NCI-H128 (cell line): ENCODE measurements at regions not wholly inside any gene's neighbourhood (a gene's known extent, or its start where the extent isn't known, plus 50 kb on each side); places are given as distances from the start of the nearest gene placed in this dataset.

Experiments
- DNase-seq: peaks from one replicate; lab custom pipeline; 2025; ENCODE audit not compliant: unreplicated experiment; lab: John Stamatoyannopoulos, UW

- DNase-seq, result no peak
Measured at GRCh38 chr5:136699651-136700050, 334.3 kb upstream of the TRPC7 start.

GRCh38 chr5:136698970-136699369, 333.6 kb upstream of the TRPC7 start:
- DNase-seq, result no peak

- no peak for DNase-seq
Measured at GRCh38 chr5:136694258-136694657, 328.9 kb upstream of the TRPC7 start.

GRCh38 chr5:136689552-136689951, 324.2 kb upstream of the TRPC7 start:
- DNase-seq, result no peak

GRCh38 chr5:136686192-136686872, 321.0 kb upstream of the TRPC7 start:
- no peak for DNase-seq

- no peak for DNase-seq
Measured at GRCh38 chr5:136682986-136683385, 317.6 kb upstream of the TRPC7 start.

- no peak for DNase-seq
Measured at GRCh38 chr5:136679233-136679632, 313.9 kb upstream of the TRPC7 start.

- DNase-seq, result no peak
Measured at GRCh38 chr5:136677217-136677616, 311.9 kb upstream of the TRPC7 start.

GRCh38 chr5:136676685-136677084, 311.3 kb upstream of the TRPC7 start:
- DNase-seq, result no peak

GRCh38 chr5:136675769-136676168, 310.4 kb upstream of the TRPC7 start:
- no peak for DNase-seq

- DNase-seq, result peak; percentile 2
Measured at GRCh38 chr5:136674178-136674577, 308.8 kb upstream of the TRPC7 start.

GRCh38 chr5:136667789-136668188, 302.4 kb upstream of the TRPC7 start:
- DNase-seq, result no peak

- no peak for DNase-seq
Measured at GRCh38 chr5:136666970-136667620, 301.8 kb upstream of the TRPC7 start.

GRCh38 chr5:136665331-136665730, 300.0 kb upstream of the TRPC7 start:
- DNase-seq, result no peak

- DNase-seq, result no peak
Measured at GRCh38 chr5:136661026-136661425, 295.7 kb upstream of the TRPC7 start.

GRCh38 chr5:136656811-136657210, 291.5 kb upstream of the TRPC7 start:
- DNase-seq, result no peak

GRCh38 chr5:136655468-136655867, 290.1 kb upstream of the TRPC7 start:
- no peak for DNase-seq

- DNase-seq, result no peak
Measured at GRCh38 chr5:136646915-136647314, 281.6 kb upstream of the TRPC7 start.

GRCh38 chr5:136642976-136643375, 277.6 kb upstream of the TRPC7 start:
- DNase-seq, result no peak

GRCh38 chr5:136639616-136640015, 274.3 kb upstream of the TRPC7 start:
- DNase-seq, result no peak

- no peak for DNase-seq
Measured at GRCh38 chr5:136638084-136638483, 272.7 kb upstream of the TRPC7 start.

- no peak for DNase-seq
Measured at GRCh38 chr5:136636001-136636400, 270.7 kb upstream of the TRPC7 start.

GRCh38 chr5:136631186-136631585, 265.8 kb upstream of the TRPC7 start:
- DNase-seq, result no peak
